ENCODE measurements at regions not wholly inside any gene's neighbourhood (a gene's known extent, or its start where the extent isn't known, plus 50 kb on each side); places are given as distances from the start of the nearest gene placed in this dataset.

- DNase-seq (ENCODE audit: low read depth in 3 of 3) = no peak
These were observed 209.9 kb downstream of the COL4A1 start for GRCh38 chr13:110097013-110097412.

DNA sequence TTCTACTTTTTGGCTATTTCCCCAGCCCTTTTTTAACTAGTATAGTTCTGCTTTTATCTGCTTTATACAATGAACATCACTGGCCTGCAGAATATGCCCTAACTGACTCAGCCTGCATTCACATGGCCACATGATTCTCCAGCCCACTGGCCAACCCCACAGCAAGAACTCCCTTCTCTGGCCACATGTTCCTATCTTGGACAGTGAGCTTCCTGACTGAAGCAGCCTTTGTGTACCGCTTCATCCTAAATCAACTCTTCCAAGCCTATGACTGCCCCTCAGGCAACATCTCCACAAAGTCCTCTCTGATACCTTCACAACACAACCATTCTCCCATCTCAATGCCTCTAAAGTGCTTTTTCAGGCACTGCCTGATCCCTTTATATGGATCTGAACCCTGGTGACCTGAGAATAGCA is 214.1 kb downstream of the COL4A1 start:
- DNase-seq (ENCODE audit: low read depth in 3 of 3) = no peak

- DNase-seq (ENCODE audit: low read depth in 3 of 3) = no peak
These were observed 217.1 kb downstream of the COL4A1 start for GRCh38 chr13:110089815-110090214.

DNA sequence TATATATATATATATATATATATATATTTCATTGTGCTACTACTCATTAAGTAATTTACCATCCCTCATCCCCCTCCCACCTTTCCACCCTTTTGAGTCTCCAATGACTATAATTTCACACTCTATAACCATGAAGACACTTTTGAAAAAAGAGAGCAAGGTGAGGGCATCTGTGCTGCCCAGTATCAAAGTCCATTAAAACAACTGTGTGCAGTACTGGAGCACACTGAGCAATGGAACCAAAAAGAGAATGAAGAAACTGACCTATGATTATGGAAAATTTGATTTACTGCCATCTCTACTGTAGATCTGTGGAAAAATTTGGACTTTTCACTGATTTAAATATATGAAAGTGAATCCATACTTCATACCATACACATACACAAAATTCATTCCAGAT is 217.9 kb downstream of the COL4A1 start:
- DNase-seq (ENCODE audit: low read depth in 3 of 3) = no peak

DNA sequence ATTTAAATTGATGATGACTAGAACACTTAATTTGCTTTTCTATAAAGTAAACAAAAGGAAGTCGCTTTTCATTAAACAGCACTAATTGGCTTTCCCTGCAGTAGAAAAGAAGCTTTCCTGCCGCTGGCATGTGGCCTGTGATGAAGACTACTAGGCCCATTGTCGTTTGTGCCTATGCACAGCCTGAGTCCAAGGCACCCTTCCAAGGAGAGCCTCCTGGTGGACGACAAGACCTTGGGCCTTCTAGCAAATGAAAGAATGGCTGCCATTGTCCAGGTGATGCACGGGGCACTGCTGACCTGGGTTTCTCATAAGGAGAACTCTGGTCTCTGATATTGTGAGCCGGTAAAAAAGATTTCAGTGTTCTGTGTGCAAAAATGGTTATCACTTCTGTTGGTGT is 233.0 kb downstream of the COL4A1 start:
- DNase-seq (ENCODE audit: low read depth in 3 of 3) = no peak

DNA sequence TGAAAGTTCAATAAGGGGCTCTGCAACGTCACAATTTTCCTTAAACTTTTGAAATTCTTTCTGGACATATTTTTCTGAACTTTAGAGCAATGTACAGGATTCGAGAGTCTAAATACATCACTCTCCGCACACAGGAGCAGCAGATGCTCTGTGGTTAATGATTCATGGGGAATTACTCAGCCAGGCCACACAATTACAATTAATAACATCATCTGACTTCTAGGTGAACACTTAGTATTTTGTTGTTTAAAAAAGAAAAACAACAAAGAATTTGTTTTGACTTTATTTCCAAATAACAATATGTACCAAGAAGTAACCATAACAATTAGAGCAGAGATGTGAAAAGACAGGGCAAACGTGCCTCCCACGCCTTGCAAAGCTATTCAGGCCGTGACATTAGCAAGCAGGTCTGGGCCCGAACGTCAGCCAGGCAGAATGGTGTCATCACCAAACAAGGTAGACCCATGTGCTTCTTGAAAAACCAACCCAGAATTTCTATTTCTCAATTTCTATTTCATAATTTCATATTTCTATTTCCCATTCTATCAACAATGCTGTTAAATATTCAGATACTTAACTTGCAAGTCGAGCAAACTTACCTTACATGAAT is 236.3 kb downstream of the COL4A1 start:
- DNase-seq (ENCODE audit: low read depth in 3 of 3) = no peak

DNA sequence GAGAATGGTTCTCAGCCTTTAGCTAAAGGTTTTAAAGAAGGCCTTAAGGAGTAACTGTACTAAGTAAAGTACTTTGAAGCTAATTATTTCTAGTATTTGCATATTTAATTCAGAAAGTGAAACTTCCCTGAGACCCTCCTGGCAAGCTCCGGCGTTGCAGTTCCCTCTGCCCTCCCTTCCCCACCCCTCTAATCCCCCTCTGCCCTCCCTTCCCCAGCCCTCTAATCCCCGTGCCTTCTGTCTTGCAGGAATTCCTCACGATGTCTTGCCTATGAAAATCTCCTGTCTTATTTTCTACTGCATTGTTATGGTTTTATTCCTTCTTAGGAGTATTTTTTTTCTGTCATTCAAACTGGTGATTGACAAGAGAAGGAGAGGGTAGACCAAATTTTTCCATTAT is 236.9 kb downstream of the COL4A1 start:
- no peak for DNase-seq (ENCODE audit: low read depth in 3 of 3)

DNA sequence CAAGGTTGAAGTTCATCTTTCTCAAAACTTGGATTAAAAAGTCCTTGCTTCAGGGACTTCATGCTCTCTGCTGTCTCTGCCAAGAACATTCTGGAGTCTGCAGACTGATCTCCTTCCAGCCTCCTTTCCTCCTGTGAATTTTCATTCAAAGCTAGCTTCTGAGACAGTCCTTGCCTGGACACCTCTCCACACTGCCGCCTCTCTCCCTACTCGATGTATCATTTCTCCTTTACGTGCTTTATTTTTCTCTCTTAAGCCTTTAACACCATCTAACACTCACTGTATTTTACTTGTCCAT is 238.8 kb downstream of the COL4A1 start:
- DNase-seq (ENCODE audit: low read depth in 3 of 3) = no peak

- DNase-seq (ENCODE audit: low read depth in 3 of 3) = no peak
These were observed 239.4 kb downstream of the COL4A1 start for GRCh38 chr13:110067355-110068175.

DNA sequence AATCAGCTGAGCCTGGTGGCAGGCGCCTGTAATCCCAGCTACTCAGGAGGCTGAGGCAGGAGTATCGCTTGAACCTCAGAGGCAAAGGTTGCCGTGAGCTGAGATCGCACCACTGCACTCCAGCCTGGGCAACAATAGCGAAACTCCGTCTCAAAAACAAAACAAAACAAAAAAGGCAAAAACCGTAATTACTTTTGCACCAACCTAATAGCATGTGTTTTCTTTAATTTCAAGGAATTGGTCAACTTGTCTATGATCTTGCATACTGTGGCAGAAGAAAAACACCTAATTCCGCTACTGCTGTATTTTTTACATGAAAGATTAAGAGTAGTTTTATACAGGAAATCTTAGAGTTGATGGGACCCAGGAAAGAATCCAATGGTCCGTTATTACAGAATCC is 241.2 kb downstream of the COL4A1 start:
- no peak for DNase-seq (ENCODE audit: low read depth in 3 of 3)

DNA sequence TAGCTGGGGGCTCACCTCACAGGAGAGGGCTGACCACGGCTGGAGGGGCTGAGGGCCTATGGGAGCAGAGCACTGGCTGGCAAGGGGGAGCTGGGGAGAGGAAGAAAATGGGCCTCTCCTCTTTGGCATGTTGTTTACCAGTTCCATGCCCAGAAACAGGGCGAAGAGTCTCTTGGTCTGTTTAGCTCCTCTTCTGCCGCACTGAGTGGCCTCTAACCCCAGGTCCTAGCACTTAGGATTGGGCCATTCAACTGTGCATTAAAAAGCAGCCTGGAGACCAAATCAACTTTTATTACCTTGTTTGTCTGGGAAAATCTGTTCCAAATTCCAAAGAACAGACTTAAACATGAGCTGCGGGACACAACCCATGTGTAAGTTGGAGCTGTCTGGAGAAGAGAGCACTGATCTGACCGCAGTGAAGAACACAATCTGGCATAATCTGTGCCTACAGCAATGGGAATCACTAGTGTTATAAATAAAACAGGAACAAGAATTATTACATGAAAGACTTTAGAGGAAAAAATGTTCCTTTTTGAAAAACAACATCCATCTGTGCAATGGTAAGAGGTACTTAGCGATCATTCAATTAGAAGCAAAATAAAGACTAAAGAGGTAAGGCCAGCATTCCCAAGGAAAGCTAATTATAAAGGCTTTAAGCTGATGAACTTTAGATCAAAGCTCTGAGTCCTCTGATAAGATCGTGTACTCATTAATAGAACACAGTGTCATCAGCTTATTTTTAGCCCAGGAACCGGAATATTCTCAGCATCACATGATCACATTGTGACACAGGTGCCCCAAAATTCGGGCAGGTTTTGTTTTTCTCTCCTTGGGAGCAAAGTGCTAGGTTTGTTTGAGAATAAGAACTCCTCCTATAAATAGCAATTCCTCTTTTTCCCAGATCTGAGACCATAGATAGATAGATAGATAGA is 243.2 kb downstream of the COL4A1 start:
- no peak for DNase-seq (ENCODE audit: low read depth in 3 of 3)

DNA sequence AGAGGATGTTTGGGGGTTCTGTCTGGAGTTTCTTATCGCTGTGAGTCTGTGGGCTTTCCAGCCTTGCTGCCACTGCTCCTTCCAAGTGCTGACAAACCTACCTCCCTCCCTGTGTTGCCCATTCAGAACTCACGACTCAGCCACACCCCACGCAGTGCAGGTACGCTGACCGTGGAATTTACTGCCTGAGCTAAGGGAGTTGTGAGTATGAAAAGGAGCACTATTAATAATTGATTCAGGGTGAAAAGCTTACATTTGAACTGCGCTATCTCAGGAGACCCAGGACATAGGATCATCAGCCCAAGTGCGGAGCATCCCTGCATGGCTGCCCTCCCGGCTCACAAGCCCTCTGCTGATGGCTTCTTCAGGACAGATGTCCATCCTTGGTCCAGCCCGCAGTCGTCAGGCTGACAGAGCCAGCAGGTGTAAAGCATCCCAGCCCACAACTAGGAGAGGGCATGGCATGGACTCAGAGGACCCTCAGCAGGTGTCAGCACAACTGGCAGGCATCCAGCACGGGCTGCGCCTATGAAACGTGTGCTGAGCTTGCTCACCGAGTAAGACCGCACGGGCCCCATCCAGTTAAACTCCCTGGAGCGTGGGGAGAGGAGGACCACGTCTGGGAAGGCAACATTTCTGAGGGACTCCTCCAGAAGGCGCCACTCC is 244.0 kb downstream of the COL4A1 start:
- no peak for DNase-seq (ENCODE audit: low read depth in 3 of 3)

GRCh38 chr13:110062077-110062776 is 244.7 kb downstream of the COL4A1 start:
- DNase-seq (ENCODE audit: low read depth in 3 of 3) = no peak

GRCh38 chr13:110061270-110061669 is 245.7 kb downstream of the COL4A1 start:
- DNase-seq (ENCODE audit: low read depth in 3 of 3) = no peak

GRCh38 chr13:110057052-110057451 is 249.9 kb downstream of the COL4A1 start:
- no peak for DNase-seq (ENCODE audit: low read depth in 3 of 3)

- DNase-seq (ENCODE audit: low read depth in 3 of 3) = no peak
These were observed 250.3 kb downstream of the COL4A1 start for GRCh38 chr13:110056640-110057039.

DNA sequence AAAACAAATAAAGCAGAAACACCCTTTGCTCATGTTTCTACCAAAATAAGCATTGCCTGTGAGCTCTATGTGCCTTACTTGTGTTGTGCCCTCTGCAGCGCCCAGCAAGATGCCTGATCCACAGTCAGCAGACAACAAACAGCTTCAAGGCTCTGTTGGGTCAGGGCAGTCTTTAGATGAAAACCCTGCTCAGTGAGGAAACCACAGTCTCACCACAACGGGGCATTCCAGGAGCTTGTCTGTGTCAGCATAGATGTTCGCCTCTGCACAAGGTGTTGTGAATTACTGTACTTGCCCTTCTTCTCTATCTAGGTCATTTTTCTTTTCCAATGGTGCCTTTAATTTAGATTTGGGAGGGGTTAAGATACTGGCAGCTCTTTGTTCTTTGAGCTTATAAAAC is 251.9 kb downstream of the COL4A1 start:
- DNase-seq (ENCODE audit: low read depth in 3 of 3) = no peak

- DNase-seq (ENCODE audit: low read depth in 3 of 3) = no peak
These were observed 252.9 kb downstream of the COL4A1 start for GRCh38 chr13:110054041-110054440.

- no peak for DNase-seq (ENCODE audit: low read depth in 3 of 3)
These were observed 259.5 kb downstream of the COL4A1 start for GRCh38 chr13:110047496-110047895.

DNA sequence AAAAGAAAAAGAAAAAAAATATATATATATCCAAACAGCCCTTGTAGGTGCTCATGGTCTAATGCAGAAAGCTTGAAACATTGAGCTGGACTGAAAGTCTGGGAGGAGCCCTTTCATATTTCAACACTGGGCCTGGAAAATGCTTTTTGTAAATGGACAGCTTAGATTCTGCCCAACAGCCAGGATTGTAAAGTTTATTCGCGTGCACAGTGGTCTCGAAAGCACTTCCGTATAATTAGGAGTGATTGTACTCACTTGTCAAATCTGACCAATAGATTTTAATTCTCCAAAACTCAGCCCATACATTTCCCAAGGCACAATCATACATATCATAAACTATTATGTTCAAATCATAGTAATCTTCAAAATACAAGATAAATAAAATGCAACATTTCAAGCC is 260.1 kb downstream of the COL4A1 start:
- no peak for DNase-seq (ENCODE audit: low read depth in 3 of 3)

GRCh38 chr13:110045919-110046318 is 259.5 kb upstream of the IRS2 start:
- no peak for DNase-seq (ENCODE audit: low read depth in 3 of 3)
